WI38 (cell line): ENCODE measurements at regions not wholly inside any gene's neighbourhood (a gene's known extent, or its start where the extent isn't known, plus 50 kb on each side); places are given as distances from the start of the nearest gene placed in this dataset.

Experiments
- H3K4me3 ChIP-seq: 2 replicates; pipeline ENCODE4 v1.5.1; 2011; ENCODE audit warnings: low read depth, mild to moderate bottlenecking, control low read depth, low read length
- TF ChIP-seq, protein P1 (sequence below): IDR thresholded peaks from 2 replicates; pipeline ENCODE4 v1.5.1; 2012; ENCODE audit warnings: low read depth, mild to moderate bottlenecking, control low read depth, low read length

DNA sequence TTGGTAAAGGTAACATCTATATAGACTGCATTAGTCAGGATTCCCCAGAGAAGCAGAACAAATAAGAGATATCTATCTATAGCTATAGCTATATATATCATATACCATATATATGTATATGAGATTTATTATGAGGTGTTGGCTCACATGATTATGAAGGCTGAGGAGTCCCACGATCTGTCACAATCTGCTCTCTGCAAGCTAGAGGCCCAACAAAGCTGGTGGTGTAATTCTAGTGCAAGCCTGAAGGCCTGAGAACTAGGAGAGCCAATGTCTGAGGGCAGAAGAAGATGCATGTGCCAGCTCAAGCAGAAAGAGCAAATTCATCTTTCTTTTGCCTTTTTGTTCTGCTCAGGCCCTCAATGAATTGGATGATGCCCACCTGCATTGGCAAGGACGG, 102.2 kb upstream of the PLPPR1 start:
- TF ChIP-seq, protein P1, sequence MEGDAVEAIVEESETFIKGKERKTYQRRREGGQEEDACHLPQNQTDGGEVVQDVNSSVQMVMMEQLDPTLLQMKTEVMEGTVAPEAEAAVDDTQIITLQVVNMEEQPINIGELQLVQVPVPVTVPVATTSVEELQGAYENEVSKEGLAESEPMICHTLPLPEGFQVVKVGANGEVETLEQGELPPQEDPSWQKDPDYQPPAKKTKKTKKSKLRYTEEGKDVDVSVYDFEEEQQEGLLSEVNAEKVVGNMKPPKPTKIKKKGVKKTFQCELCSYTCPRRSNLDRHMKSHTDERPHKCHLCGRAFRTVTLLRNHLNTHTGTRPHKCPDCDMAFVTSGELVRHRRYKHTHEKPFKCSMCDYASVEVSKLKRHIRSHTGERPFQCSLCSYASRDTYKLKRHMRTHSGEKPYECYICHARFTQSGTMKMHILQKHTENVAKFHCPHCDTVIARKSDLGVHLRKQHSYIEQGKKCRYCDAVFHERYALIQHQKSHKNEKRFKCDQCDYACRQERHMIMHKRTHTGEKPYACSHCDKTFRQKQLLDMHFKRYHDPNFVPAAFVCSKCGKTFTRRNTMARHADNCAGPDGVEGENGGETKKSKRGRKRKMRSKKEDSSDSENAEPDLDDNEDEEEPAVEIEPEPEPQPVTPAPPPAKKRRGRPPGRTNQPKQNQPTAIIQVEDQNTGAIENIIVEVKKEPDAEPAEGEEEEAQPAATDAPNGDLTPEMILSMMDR, result no peak
- H3K4me3 ChIP-seq, result no peak overlapping the region

DNA sequence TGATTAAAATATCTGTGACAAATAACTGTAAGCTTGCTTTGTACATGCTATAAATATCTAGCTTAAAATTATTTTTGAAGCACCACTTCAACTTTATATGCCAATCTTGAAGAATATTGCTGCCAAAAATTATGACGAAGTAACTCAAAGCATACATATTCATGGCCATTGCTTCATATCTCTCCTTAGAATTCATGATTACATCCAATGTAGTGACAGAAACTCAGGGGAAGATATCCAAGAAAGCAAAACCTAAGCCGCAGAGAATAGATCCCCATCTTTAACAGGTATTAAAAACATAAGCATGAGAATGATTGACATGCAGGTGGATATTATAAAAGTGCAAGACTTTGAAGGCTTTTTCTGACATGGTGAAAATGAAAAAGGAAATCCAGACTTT, 100.8 kb upstream of the PLPPR1 start:
- TF ChIP-seq, protein P1, result no peak

DNA sequence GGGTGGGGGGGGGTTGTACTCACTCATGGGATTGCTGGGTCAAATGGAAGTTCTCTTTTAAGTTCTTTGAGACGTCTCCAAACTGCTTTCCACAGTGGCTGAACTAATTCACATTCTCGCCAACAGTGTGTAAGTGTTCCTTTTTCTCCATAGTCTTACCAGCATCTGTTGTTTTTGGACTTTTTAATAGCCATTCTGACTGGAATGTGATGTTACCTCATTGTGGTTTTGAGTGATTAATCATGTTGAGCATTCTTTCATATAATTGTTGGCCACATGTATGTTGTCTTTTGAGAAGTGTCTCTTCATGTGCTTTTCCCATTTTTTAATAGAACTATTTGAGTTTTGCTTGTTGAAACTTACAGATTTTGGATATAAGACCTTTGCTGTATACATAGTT, 94.9 kb upstream of the PLPPR1 start:
- TF ChIP-seq, protein P1, result no peak
- no peak overlapping the region for H3K4me3 ChIP-seq

More for the DNA sequence above, 100.8 kb upstream of the PLPPR1 start:
- H3K4me3 ChIP-seq, result no peak overlapping the region

DNA sequence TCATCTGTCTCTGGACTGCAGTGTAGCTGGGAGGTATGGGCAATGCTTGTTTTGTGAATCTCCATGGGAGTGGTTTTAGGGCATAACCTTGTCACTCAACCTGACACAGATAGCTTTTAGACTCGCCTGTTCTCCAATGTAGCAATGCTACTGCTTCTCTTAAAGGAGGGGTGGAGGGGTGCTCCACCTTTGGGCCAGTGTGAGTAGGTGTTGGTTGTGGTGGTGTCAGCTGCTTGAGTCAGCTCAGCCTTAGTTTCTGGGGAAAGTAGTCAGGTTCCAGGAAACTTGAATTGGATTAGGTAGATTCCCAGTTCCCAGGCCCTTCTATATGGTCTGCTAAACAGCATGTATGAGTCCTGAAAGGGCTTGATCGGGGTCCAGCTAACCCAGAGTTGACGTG, 91.1 kb upstream of the PLPPR1 start:
- TF ChIP-seq, protein P1, result no peak

DNA sequence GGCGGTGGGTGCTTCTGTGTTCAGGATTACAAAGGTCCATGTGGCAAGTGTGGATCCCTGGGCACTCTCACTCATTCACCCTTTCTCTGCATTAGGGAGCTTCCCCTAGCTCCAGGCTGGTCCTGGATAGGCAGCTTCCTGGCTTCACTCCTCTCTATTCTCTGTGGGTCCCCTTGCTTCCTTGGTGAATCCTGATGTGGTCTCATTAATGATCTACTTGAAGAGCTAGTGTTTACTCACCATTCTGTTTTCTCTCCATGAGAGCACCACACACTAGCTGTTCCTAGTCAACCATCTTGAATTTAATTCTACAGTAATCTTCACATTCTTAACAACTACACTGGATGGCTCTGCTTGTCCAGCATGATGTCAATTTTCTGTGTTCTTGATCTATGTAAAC, 90.0 kb upstream of the PLPPR1 start:
- TF ChIP-seq, protein P1, result no peak
- H3K4me3 ChIP-seq, result no peak overlapping the region

More for the DNA sequence above, 91.1 kb upstream of the PLPPR1 start:
- H3K4me3 ChIP-seq, result no peak overlapping the region

DNA sequence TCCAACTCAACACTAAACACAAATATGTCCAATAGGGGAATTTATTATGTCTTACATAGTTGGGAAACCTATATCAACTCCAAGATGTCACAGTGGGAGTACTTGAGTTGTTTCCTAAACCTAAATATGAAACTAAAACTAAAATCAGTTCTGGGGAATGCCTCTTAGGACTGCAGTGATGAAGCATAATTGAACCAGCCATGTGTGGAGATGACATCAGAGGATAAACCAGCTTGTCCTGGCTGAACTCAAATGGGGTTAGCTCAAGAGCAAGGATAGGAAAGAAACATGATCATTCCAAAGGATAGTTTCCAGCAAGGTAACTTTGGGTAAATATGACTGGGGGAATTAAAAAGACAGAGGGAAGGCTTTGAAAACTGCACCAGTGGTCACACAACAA, 88.9 kb upstream of the PLPPR1 start:
- H3K4me3 ChIP-seq, result no peak overlapping the region
- TF ChIP-seq, protein P1, result no peak

DNA sequence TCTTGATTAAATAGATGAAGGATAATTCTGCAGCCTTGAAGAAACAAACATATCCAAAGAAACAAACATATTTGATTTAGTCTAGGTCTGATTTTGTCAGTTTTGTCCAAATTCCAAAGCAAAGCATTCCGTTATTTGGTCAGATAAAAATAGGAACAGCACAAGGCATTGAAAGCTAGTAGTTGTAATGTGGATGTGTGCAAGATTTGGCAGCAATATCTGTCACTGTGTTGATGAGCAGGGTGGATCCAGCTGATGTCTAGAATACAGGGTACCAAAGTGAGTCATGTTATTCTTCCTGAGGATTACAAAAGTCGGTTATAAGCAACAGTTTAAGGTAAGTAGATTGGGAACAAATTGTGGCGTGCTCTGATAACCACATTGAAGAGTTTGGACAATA, 69.3 kb upstream of the PLPPR1 start:
- TF ChIP-seq, protein P1, result no peak

More for the DNA sequence above, 69.3 kb upstream of the PLPPR1 start:
- H3K4me3 ChIP-seq, result no peak overlapping the region
